SH-SY5Y (cell line): ENCODE measurements at regions not wholly inside any gene's neighbourhood (a gene's known extent, or its start where the extent isn't known, plus 50 kb on each side); places are given as distances from the start of the nearest gene placed in this dataset.

ENCODE experiments used
- GATA2 ChIP-seq: IDR thresholded peaks from 2 replicates; pipeline ENCODE4 v1.6.1; 2011; ENCODE audit warnings: mild to moderate bottlenecking, low read depth, low read length
- GATA3 ChIP-seq: IDR thresholded peaks from 2 replicates; pipeline ENCODE4 v1.6.1; 2011; ENCODE audit warnings: low read depth, mild to moderate bottlenecking, low read length, moderate library complexity

DNA sequence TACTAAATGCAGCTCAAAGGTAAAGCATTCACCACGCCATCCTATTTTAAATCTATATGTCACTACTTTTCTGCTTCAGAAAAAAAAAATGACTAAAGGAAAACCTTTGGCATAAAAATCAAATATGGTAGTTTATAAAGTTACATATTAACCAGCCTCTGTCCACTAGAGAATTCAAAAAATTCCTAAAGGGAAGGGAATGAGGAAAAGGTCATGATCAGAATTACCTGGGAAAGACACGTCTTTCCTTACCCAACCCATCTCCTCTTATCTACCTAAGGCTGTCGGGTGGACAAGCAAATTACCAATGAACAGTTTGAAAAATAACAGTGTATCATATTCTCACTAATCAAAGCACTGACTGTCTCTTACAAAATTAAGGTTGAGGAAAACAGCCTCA, 100.7 kb upstream of the TMEM106B start:
- no peak for TF ChIP-seq GATA2
- no peak for TF ChIP-seq GATA3
